DOHH2 (cell line): ENCODE measurements at regions not wholly inside any gene's neighbourhood (a gene's known extent, or its start where the extent isn't known, plus 50 kb on each side); places are given as distances from the start of the nearest gene placed in this dataset.
"Not testable (repeated sequence)": the region's sequence is repeated elsewhere in the genome, so short reads cannot be mapped to it uniquely, and the experiment has no call there.

Source experiments
- CTCF ChIP-seq: fragments of 200-600 bp; sonication (generic); IDR thresholded peaks from one replicate; pipeline ENCODE4 v1.5.1; 2014; ENCODE audit warnings: antibody characterized with exemption, mild to moderate bottlenecking, low read depth, low read length; ENCODE audit not compliant: poor library complexity, severe bottlenecking
- EZH2phosphoT487 ChIP-seq: fragments of 200-600 bp; sonication (generic); IDR thresholded peaks from 2 replicates; pipeline ENCODE4 v1.6.1; 2017; ENCODE audit warnings: borderline replicate concordance, mild to moderate bottlenecking, antibody characterized with exemption, low read length, moderate library complexity, mixed read lengths

DNA sequence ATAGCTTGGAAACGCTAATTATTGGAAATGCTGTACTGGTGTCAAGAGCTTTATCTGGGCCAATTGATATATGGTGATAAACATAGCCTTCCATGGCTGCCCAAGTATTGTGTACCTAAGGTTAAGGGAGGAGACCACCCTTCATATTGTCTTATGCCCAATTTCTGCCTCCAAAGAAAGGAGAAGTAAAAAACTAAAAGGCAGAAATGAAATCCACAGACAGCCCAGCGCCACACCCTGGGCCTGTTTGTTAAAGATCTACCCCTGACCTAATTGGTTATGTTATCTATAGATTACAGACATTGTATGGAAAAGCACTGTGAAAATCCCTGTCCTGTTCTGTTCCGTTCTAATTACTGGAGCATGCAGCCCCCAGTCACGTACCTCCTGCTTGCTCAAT lies 142.4 kb upstream of the RPS23 start:
- TF ChIP-seq CTCF, EZH2phosphoT487: not testable (repeated sequence)
